Medulla oblongata (tissue), 1 donor: ENCODE measurements at regions not wholly inside any gene's neighbourhood (a gene's known extent, or its start where the extent isn't known, plus 50 kb on each side); places are given as distances from the start of the nearest gene placed in this dataset.
A peak's percentile ranks its signal among the peaks of the same experiment; 100 is the strongest.

Experiments
- DNase-seq: peaks from one replicate; pipeline ENCODE4 v3.0.0-alpha.2; 2015; ENCODE audit errors: extremely low spot score

GRCh38 chr14:71466251-71466650, 466.0 kb upstream of the RGS6 start:
- no peak for DNase-seq

DNA sequence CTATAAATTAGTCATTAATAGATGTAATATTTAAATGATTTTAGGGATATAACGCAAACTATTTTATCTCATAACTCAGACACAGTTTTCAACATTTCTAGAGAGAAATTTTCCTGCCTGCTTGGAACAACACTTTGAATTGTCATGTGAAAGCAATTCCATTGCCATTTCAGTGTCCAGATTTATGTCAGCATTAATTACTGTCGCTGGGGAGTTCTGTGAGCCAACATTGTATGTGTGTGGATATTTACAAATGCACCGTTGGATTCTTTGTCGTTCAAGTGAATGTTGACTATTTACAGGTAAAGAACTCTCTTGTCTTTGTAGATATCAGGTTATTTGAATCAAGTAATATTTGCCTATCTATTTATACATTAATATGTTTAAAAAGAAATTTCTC, 465.3 kb upstream of the RGS6 start:
- peak; percentile 54 for DNase-seq

GRCh38 chr14:71467361-71467811, 464.8 kb upstream of the RGS6 start:
- DNase-seq = no peak

- peak; percentile 62 for DNase-seq
Observed at GRCh38 chr14:71468701-71469100, 463.5 kb upstream of the RGS6 start.

- DNase-seq = no peak
Observed at GRCh38 chr14:71469643-71470335, 462.4 kb upstream of the RGS6 start.

DNA sequence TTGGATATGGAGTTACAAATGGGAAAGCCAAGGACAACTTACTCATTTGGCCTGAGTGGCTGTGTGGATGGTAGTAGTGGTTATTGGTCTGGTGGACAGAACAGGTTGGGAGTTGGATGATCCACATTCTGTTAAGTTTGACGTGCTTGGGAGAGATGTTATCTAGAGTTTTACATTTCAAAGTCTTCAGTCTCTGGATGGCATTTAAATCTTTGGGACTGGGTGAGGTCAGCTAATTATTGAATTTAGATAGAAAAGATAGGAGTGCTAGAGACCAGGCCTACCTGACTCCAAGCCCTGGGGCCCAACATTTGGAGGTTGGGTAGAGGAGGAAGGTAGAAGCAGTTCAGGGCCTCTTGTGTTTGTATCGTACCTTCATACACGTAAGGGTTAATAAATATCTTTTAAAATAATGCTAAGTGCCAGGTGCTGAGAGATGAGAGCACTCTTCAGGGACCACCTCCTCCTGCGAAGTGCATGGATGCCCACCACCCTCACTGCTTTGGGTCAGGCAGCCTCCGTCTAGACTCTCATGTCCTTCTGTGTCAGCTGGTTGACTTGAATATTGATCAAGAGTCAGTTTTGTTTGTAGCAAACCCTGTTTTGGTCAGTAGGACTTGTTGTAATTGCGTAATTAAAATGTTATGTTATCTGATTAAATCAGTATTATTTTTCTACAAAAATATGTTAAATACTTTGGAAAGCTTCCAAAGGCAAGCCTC, 460.4 kb upstream of the RGS6 start:
- DNase-seq = no peak

GRCh38 chr14:71472356-71473340, 459.6 kb upstream of the RGS6 start:
- no peak for DNase-seq

GRCh38 chr14:71473843-71474242, 458.4 kb upstream of the RGS6 start:
- DNase-seq = no peak

DNA sequence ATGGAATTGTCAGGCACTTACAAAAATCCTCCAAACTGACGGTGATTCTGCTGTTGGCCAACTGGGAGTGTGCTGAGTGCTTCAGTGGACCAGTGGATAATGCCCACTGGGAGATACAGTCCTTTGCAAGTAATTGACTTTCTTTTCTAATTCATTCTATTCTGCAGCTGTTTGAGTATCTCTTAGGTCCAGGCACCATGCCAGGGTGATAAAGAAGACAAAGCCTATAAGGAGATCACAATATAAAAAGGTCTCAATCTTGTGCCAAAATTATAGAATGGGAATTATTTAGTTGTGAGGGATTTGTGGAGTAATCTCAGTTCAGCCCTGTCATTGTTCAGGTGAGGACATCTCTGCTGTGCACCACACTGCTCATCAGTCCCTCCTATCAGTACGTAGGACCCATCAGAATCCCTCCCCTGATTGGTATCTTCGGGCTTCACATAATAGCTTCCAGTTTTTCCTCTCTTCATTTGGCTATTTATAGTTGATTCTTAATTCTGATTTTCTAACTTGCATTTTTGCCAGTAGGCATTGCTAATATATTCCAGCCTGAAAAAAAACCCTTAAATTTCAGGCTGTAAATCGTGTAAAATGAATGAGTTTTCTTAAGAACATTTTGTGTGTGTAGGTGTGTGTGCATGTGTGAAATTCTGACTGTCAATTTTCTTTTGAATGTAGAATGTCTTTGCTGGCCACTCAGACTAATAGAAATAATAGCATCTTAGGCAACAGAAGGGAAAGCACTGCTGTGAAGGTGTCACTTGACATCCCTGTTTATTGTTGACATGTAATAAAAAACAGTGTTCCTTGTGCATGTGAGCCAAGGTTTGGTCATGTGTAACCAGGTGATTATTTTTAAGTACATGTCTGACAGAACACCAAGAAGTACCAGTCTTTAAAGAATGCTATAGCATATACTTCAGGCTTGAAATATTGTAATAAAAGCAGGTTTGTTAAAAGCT, 457.6 kb upstream of the RGS6 start:
- no peak for DNase-seq

DNA sequence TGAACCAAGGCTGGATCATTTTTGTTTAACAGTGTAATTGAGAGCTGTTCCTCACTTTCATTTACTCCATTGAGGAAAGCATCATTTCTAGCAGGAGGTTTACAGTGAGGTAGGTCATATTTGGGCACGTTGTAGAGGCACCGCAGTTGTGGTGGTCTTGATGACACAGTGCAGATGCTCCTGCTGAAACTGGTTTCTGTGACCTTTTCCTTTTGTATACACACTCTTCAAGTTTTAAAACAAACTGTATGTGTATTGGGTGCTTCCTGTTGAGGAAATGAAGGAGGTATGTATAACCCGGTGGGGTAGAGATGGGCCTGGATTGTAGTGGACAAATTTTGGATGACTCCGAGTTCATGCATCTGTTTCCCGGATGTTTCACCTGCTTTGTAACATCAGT, 456.3 kb upstream of the RGS6 start:
- no peak for DNase-seq

GRCh38 chr14:71478542-71478941, 453.7 kb upstream of the RGS6 start:
- peak; percentile 79 for DNase-seq

- no peak for DNase-seq
Observed at GRCh38 chr14:71481021-71481654, 451.1 kb upstream of the RGS6 start.

DNA sequence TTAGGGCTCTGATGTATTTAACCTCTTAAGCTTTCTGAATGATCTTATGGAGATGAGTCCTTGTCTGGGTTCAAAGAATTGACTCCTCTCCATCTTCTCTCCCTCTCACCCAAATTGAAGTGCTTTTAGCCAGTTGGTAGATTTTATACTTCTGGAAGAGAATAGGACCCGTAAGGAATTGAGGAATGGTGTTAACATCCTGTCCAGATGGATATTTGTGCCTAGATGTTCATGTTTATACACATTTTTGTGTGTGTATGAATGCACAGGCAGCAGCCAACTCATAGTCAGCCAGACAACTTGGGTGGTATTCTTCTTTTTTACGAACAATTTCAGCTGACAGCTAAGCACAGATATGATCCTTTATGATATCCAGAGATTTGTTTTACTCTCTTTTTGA, 449.6 kb upstream of the RGS6 start:
- DNase-seq = no peak

GRCh38 chr14:71483154-71483553, 449.1 kb upstream of the RGS6 start:
- no peak for DNase-seq

GRCh38 chr14:71485833-71486232, 446.4 kb upstream of the RGS6 start:
- no peak for DNase-seq

DNA sequence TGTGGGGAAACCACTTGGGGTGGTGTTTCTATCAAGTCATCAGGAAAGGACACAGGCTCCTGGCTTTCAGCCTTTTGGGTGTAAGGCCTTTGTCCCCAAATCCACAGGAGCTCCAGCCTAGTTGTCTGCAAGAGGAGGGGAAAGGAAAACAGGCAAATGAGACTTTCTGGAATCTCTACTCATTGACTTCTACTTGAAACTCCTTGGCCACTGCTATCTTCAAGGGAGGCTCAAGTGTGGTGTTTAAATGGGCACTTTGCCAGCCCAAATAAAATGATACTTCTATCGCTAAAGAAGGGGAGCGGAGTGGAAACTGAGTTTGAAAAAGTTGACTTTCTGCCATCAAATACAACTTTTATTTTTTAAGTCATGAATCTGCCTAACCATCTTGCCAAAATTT, 445.9 kb upstream of the RGS6 start:
- DNase-seq = no peak

DNA sequence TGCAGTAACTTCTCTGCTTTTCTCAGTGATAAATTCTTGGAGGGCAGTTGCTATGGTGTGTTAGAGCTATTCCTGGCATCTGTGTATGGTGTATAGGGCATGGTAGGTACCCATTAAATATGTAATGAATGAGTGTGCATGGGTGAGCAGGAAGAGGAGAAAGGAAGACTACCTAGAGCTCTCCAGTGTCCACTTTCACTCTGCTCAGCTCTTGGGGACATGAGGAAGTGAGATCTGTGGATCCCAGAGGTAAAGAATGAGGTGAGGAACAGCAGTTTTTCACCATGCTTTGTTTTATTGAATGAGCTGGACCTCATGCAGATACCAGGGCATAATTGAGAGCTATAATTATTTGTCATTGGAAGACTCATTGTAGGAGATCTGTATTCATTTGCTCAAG, 444.8 kb upstream of the RGS6 start:
- no peak for DNase-seq

DNA sequence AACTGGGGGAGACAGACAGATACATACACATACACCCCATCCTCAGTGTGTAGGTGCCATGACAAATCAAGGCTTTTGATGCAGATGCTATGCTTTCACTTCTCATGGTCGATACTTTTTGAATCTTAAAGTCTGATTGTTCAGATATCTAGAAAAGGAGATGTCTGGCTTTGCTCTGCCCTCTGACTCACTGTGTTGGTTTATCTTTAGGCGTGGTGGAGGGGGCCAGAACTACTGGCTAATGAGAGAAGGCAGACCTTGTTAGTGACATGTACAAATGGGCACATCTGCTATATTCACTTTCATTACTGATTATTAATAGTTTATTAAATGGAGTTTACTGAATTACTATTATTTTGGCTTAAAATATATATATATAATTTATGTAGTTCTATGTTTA, 444.3 kb upstream of the RGS6 start:
- DNase-seq = no peak

- DNase-seq = no peak
Observed at GRCh38 chr14:71488703-71489191, 443.5 kb upstream of the RGS6 start.

DNA sequence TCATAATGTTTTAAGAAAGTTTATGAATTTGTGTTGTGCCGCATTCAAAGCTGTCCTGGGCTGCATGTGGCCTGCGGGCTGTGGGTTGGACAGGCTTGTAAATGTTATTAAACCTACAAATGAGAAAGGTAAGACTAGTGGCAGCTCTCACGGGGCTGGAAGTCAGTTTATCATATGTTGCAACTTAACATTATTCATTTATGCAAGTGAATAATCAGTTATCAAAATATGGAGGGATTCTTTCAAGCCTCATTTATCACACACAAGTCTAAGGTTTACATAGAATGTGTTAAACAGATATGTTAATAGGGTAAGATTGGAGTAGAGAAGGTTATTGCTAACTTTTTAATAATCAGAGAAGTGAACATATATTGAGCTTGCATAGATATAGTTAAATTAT, 442.5 kb upstream of the RGS6 start:
- DNase-seq = no peak
